ENCODE measurements at regions not wholly inside any gene's neighbourhood (a gene's known extent, or its start where the extent isn't known, plus 50 kb on each side); places are given as distances from the start of the nearest gene placed in this dataset.

DNA sequence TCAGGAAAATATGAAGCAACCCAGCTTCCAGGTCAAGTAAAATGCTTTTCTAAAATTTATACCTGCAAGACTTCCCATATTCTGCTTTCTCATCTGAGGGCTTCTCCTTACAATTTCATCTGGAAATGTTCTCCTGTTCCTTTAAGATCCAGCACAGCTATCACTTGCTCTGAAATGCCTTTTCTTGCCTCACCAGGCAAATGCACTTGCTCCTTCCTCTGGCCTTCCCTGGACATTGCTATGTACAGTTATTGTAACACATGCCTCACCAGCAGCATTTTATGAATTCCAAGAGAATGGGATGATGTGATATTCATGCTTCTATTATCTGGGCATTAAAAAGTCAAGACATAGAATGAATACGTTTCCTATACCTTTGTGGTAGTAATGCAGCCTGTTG is 842.1 kb upstream of the INTU start:
- TF ChIP-seq, protein P1, sequence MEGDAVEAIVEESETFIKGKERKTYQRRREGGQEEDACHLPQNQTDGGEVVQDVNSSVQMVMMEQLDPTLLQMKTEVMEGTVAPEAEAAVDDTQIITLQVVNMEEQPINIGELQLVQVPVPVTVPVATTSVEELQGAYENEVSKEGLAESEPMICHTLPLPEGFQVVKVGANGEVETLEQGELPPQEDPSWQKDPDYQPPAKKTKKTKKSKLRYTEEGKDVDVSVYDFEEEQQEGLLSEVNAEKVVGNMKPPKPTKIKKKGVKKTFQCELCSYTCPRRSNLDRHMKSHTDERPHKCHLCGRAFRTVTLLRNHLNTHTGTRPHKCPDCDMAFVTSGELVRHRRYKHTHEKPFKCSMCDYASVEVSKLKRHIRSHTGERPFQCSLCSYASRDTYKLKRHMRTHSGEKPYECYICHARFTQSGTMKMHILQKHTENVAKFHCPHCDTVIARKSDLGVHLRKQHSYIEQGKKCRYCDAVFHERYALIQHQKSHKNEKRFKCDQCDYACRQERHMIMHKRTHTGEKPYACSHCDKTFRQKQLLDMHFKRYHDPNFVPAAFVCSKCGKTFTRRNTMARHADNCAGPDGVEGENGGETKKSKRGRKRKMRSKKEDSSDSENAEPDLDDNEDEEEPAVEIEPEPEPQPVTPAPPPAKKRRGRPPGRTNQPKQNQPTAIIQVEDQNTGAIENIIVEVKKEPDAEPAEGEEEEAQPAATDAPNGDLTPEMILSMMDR (IDR thresholded peaks at IDR 0.05): no peak
- TF ChIP-seq POLR2AphosphoS5 (IDR thresholded peaks at IDR 0.05) (no peak), POLR2A (IDR thresholded peaks at IDR 0.05) (no peak), EP300 (IDR thresholded peaks at IDR 0.05) (no peak)
